ENCODE measurements at regions not wholly inside any gene's neighbourhood (a gene's known extent, or its start where the extent isn't known, plus 50 kb on each side); places are given as distances from the start of the nearest gene placed in this dataset.

GRCh38 chr9:40927260-40927631, 201.2 kb downstream of the FOXD4L6 start:
- TF ChIP-seq CTCF (IDR thresholded peaks at IDR 0.05) (no peak), ZFX (IDR thresholded peaks at IDR 0.05; ENCODE audit: borderline replicate concordance) (no peak)

All from 22Rv1 (cell line).